B cell (primary cell): ENCODE measurements at regions not wholly inside any gene's neighbourhood (a gene's known extent, or its start where the extent isn't known, plus 50 kb on each side); places are given as distances from the start of the nearest gene placed in this dataset.

Source experiments
- ATAC-seq: fragments of 200-7000 bp; cut with Tn5 transposase; one replicate; pipeline ENCODE4 v1.10.0; 2021; ENCODE audit warnings: low read depth, mild to moderate bottlenecking, moderate number of reproducible peaks, moderate library complexity
- CTCF ChIA-PET: fragments of 350-600 bp; sonication (Branson Sonifier 250); formaldehyde crosslinking; loops from one replicate; lab custom pipeline; 2021; ENCODE audit warnings: antibody characterized with exemption, inconsistent platforms; lab: Charles Lee
- POLR2A ChIA-PET: fragments of 350-600 bp; sonication (Branson Sonifier 250); formaldehyde crosslinking; loops from one replicate; lab custom pipeline; 2021; ENCODE audit warnings: antibody characterized with exemption; lab: Charles Lee
- DNase-seq: peaks from one replicate; pipeline ENCODE4 v3.0.0; 2013
- H2AFZ ChIP-seq: 2 replicates; pipeline ENCODE4 v1.6.1; 2012; ENCODE audit warnings: mild to moderate bottlenecking, low read depth, low read length; ENCODE audit not compliant: insufficient read depth, poor library complexity, severe bottlenecking
- H3K27ac ChIP-seq, 2 donors: 1 replicate in 1 of 2; 2 replicates in 1 of 2; pipeline ENCODE4 v1.5.1; 2012 to 2013; ENCODE audit warnings: low read length in 2 of 2, mild to moderate bottlenecking in 2 of 2, moderate library complexity in 1 of 2
- H3K27me3 ChIP-seq, 4 experiments: fragments of 200-600 bp in 1 of 4; sonication (generic) in 1 of 4; replicated peaks in 1 of 4; 1 replicate in 2 of 4; 2 replicates in 2 of 4; pipeline versions ENCODE4 v1.6.1 to v1.7.0; 2013 to 2016; ENCODE audit warnings: low read length in 3 of 4, mild to moderate bottlenecking in 2 of 4, mixed read lengths in 1 of 4, moderate library complexity in 1 of 4; ENCODE audit not compliant: insufficient read depth in 4 of 4, control insufficient read depth in 3 of 4; ENCODE audit errors: control extremely low read depth in 1 of 4
- H3K36me3 ChIP-seq, 2 experiments: replicated peaks in 1 of 2; 1 replicate in 1 of 2; 2 replicates in 1 of 2; pipeline versions ENCODE4 v1.6.1 to v1.7.1; 2013; ENCODE audit warnings: low read length in 1 of 2; ENCODE audit not compliant: insufficient read depth in 2 of 2, control insufficient read depth in 1 of 2; ENCODE audit errors: control extremely low read depth in 1 of 2, extremely low read depth in 1 of 2
- H3K4me1 ChIP-seq, 2 donors: fragments of 200-600 bp in 1 of 2; sonication (generic) in 1 of 2; 1 replicate in 1 of 2; 2 replicates in 1 of 2; pipeline versions ENCODE4 v1.5.1 to v1.6.1; 2013 to 2017; ENCODE audit warnings: low read length in 2 of 2; ENCODE audit not compliant: control insufficient read depth in 2 of 2, insufficient read depth in 2 of 2
- H3K4me2 ChIP-seq: replicated peaks from 2 replicates; pipeline ENCODE3; 2012; ENCODE audit warnings: mild to moderate bottlenecking, low read depth, low read length; ENCODE audit not compliant: poor library complexity, severe bottlenecking
- H3K4me3 ChIP-seq, 5 experiments: fragments of 200-600 bp in 1 of 5; sonication (generic) in 1 of 5; 1 replicate in 3 of 5; 2 replicates in 2 of 5; pipeline versions ENCODE4 v1.5.1 to v1.7.0; 2011 to 2016; ENCODE audit warnings: low read length in 4 of 5, mild to moderate bottlenecking in 4 of 5, low read depth in 2 of 5, control low read depth in 1 of 5, moderate library complexity in 1 of 5; ENCODE audit not compliant: insufficient read depth in 1 of 5; ENCODE audit errors: control extremely low read depth in 1 of 5, extremely low read depth in 1 of 5
- H3K79me2 ChIP-seq: fragments of 200-600 bp; sonication (generic); one replicate; pipeline ENCODE4 v1.6.0; 2016; ENCODE audit warnings: low read length; ENCODE audit not compliant: control insufficient read depth, insufficient read depth
- H3K9ac ChIP-seq: fragments of 200-600 bp; sonication (generic); 2 replicates; pipeline ENCODE4 v1.6.1; 2017; ENCODE audit warnings: mild to moderate bottlenecking, low read length, moderate library complexity
- H3K9me3 ChIP-seq, 3 donors: one replicate each; pipeline versions ENCODE4 v1.6.1 to v1.7.1; 2013; ENCODE audit warnings: low read length in 2 of 3; ENCODE audit not compliant: control insufficient read depth in 2 of 3, insufficient read depth in 1 of 3; ENCODE audit errors: control extremely low read depth in 1 of 3
- H4K20me1 ChIP-seq: 2 replicates; pipeline ENCODE4 v1.6.0; 2012; ENCODE audit warnings: mild to moderate bottlenecking, low read length; ENCODE audit not compliant: insufficient read depth, control insufficient read depth, poor library complexity, severe bottlenecking
- H3K27ac Mint-ChIP-seq: one replicate; pipeline ENCODE4 v1.8.0; 2021; ENCODE audit warnings: mixed read lengths
- H3K27me3 Mint-ChIP-seq: one replicate; pipeline ENCODE4 v1.8.0; 2021; ENCODE audit warnings: mixed read lengths
- H3K4me1 Mint-ChIP-seq: one replicate; pipeline ENCODE4 v1.8.0; 2021; ENCODE audit warnings: mixed read lengths
- H3K4me3 Mint-ChIP-seq: one replicate; pipeline ENCODE4 v1.8.0; 2021; ENCODE audit warnings: mixed read lengths
- H3K9me3 Mint-ChIP-seq: one replicate; pipeline ENCODE4 v1.8.0; 2022; ENCODE audit warnings: mixed read lengths; ENCODE audit not compliant: insufficient read depth
- CTCF ChIP-seq: fragments of 200-600 bp; IDR thresholded peaks from one replicate; pipeline ENCODE4 v1.8.0; 2022; ENCODE audit warnings: antibody characterized with exemption, mild to moderate bottlenecking
- EZH2 ChIP-seq: IDR thresholded peaks from 2 replicates; pipeline ENCODE4 v1.6.1; 2012; ENCODE audit warnings: borderline replicate concordance, low read depth, mild to moderate bottlenecking, moderate library complexity, low read length; ENCODE audit not compliant: insufficient read depth, poor library complexity, severe bottlenecking
- WGBS: methylation state at CpG from one replicate; pipeline ENCODE4 v1.1.5; 2013; ENCODE audit warnings: missing lambda C conversion rate; ENCODE audit not compliant: insufficient coverage; 5-methylcytosine and 5-hydroxymethylcytosine counted together
- intact Hi-C: fragments of 100-400 bp; cut with micrococcal nuclease; formaldehyde crosslinking; loops from one replicate; pipeline ENCODE4 v1.10.0; 2022

GRCh38 chr1:121472017-121472416 lies 287.2 kb downstream of the SRGAP2C start:
- Mint-ChIP-seq H3K27me3 (peaks cover 2% of the 10 kb centered on the region), H3K27ac (no peak overlapping the region), H3K9me3 (no peaks in the 10 kb centered on the region), H3K4me3 (no peak overlapping the region), H3K4me1 (peaks cover 6% of the 10 kb centered on the region)
- no peak overlapping the region for H3K4me3 ChIP-seq
- H3K4me1 ChIP-seq = no peaks in the 10 kb centered on the region
- 82% methylated on average over 2 of the region's 4 CpGs for WGBS
- no peaks in the 10 kb centered on the region for H3K79me2 ChIP-seq
- ChIA-PET POLR2A (no interaction called here), CTCF (no interaction called here)
- TF ChIP-seq CTCF (no peak), EZH2 (no peak)
- H2AFZ ChIP-seq = no peak overlapping the region
- no peaks in the 10 kb centered on the region for H4K20me1 ChIP-seq
- H3K4me2 ChIP-seq = no peak overlapping the region
- H3K27me3 ChIP-seq = peaks cover 0 to under 1% (median 0%) of the 10 kb centered on the region in 4 experiments
- peaks cover 0 to 9% (median 0%) of the 10 kb centered on the region in 3 donors for H3K9me3 ChIP-seq
- no peak for DNase-seq
- H3K9ac ChIP-seq = no peak overlapping the region
- H3K36me3 ChIP-seq = no peaks in the 10 kb centered on the region
- ATAC-seq = no peak
- H3K27ac ChIP-seq = no peak overlapping the region
- intact Hi-C loops = no loop called here

GRCh38 chr1:121483234-121483633 lies 298.5 kb downstream of the SRGAP2C start:
- Mint-ChIP-seq H3K4me3 (no peak overlapping the region), H3K27ac (no peak overlapping the region), H3K9me3 (no peaks in the 10 kb centered on the region), H3K4me1 (no peaks in the 10 kb centered on the region), H3K27me3 (peaks cover 3% of the 10 kb centered on the region)
- Histone ChIP-seq H3K4me1 (no peaks in the 10 kb centered on the region), H3K79me2 (no peaks in the 10 kb centered on the region), H3K4me3 (no peak overlapping the region), H4K20me1 (no peaks in the 10 kb centered on the region), H2AFZ (no peak overlapping the region), H3K27ac (no peak overlapping the region), H3K4me2 (no peak overlapping the region), H3K9ac (no peak overlapping the region), H3K36me3 (no peaks in the 10 kb centered on the region), H3K9me3 (peaks cover 0 to 7% (median 0%) of the 10 kb centered on the region in 3 donors), H3K27me3 (no peaks in the 10 kb centered on the region)
- DNase-seq (no peak), ATAC-seq (no peak)
- intact Hi-C loops = no loop called here
- POLR2A ChIA-PET = no interaction called here
- CTCF ChIA-PET = no interaction called here
- TF ChIP-seq CTCF = no peak
- no peak for TF ChIP-seq EZH2
